Left forelimb (tissue), 1 donor: ENCODE measurements at regions not wholly inside any gene's neighbourhood (a gene's known extent, or its start where the extent isn't known, plus 50 kb on each side); places are given as distances from the start of the nearest gene placed in this dataset.
A peak's percentile ranks its signal among the peaks of the same experiment; 100 is the strongest.
"Not testable (repeated sequence)": the region's sequence is repeated elsewhere in the genome, so short reads cannot be mapped to it uniquely, and the experiment has no call there.

Experiments
- DNase-seq: peaks from one replicate; pipeline ENCODE4 v3.0.0-alpha.2; 2018; ENCODE audit warnings: low spot score

- DNase-seq, result no peak
These were observed 148.9 kb upstream of the TBC1D5 start for GRCh38 chr3:17891139-17891856.

GRCh38 chr3:17885986-17886385 lies 143.6 kb upstream of the TBC1D5 start:
- DNase-seq, result no peak

GRCh38 chr3:17882981-17883380 lies 140.6 kb upstream of the TBC1D5 start:
- DNase-seq, result no peak

GRCh38 chr3:17877299-17877698 lies 134.9 kb upstream of the TBC1D5 start:
- no peak for DNase-seq

- no peak for DNase-seq
These were observed 132.2 kb upstream of the TBC1D5 start for GRCh38 chr3:17874636-17875035.

- DNase-seq, result no peak
These were observed 130.0 kb upstream of the TBC1D5 start for GRCh38 chr3:17872457-17872856.

- DNase-seq, result no peak
These were observed 123.2 kb upstream of the TBC1D5 start for GRCh38 chr3:17865631-17866030.

GRCh38 chr3:17861476-17861875 lies 119.0 kb upstream of the TBC1D5 start:
- DNase-seq, result no peak

- DNase-seq, result not testable (repeated sequence)
These were observed 118.5 kb upstream of the TBC1D5 start for GRCh38 chr3:17860840-17861471.

GRCh38 chr3:17852217-17852616 lies 109.8 kb upstream of the TBC1D5 start:
- DNase-seq, result no peak

GRCh38 chr3:17850448-17850847 lies 108.0 kb upstream of the TBC1D5 start:
- no peak for DNase-seq

GRCh38 chr3:17848102-17848501 lies 105.7 kb upstream of the TBC1D5 start:
- no peak for DNase-seq

- DNase-seq, result no peak
These were observed 104.7 kb upstream of the TBC1D5 start for GRCh38 chr3:17847156-17847555.

- no peak for DNase-seq
These were observed 104.0 kb upstream of the TBC1D5 start for GRCh38 chr3:17846466-17846865.

- no peak for DNase-seq
These were observed 102.8 kb upstream of the TBC1D5 start for GRCh38 chr3:17845026-17845812.

GRCh38 chr3:17844236-17844635 lies 101.8 kb upstream of the TBC1D5 start:
- no peak for DNase-seq

- DNase-seq, result peak; percentile 85
These were observed 98.9 kb upstream of the TBC1D5 start for GRCh38 chr3:17841190-17841828.

- DNase-seq, result no peak
These were observed 98.2 kb upstream of the TBC1D5 start for GRCh38 chr3:17840651-17841050.

GRCh38 chr3:17840126-17840525 lies 97.7 kb upstream of the TBC1D5 start:
- no peak for DNase-seq

- DNase-seq, result no peak
These were observed 94.5 kb upstream of the TBC1D5 start for GRCh38 chr3:17836919-17837318.

GRCh38 chr3:17836092-17836491 lies 93.7 kb upstream of the TBC1D5 start:
- no peak for DNase-seq

GRCh38 chr3:17833786-17834559 lies 91.5 kb upstream of the TBC1D5 start:
- no peak for DNase-seq
